HG02981 (cell line): ENCODE measurements at regions not wholly inside any gene's neighbourhood (a gene's known extent, or its start where the extent isn't known, plus 50 kb on each side); places are given as distances from the start of the nearest gene placed in this dataset.

ENCODE experiments used
- ATAC-seq: cut with Tn5 transposase; IDR thresholded peaks from one replicate; pipeline ENCODE4 v1.9.1; 2021; ENCODE audit warnings: mild to moderate bottlenecking, moderate library complexity; ENCODE audit not compliant: unreplicated experiment

GRCh38 chr18:76579301-76579695, 84.3 kb upstream of the ZNF516 start:
- ATAC-seq: no peak

DNA sequence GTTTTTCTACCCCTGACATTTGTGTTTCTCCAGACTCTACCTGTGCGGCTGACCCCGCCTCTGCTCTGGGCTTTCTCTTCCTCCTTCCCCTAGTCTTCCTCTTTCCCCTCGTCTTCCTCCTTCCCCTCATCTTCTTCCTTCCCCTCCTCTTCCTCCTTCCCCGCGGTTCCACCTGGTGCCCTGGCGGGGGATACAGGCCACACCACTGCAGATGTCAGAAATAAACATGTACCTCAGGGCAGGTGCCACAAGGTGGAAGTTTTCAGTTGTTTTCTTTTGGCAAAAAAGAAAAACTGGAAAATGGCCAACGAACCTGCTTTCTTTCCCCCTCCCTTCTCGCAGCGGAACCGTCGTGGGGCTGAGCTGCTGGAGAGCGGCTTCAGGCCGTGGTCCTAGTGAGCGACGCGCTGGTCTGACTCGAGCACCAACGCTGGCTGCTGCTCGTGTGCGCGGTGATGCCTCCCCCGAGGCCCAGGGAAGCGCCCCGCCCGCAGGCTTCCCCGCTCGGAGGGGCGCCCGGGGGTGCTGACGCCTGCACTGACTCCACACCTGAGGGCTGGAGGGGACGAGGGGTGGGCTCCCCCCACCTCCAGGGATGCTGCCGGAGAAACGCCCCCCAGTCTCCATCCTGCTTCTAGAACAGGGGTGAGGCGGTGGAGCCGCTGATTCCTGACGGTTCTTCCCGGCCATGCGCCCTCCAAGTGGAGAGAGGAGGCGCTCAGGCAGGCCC, 83.7 kb upstream of the ZNF516 start:
- no peak for ATAC-seq

DNA sequence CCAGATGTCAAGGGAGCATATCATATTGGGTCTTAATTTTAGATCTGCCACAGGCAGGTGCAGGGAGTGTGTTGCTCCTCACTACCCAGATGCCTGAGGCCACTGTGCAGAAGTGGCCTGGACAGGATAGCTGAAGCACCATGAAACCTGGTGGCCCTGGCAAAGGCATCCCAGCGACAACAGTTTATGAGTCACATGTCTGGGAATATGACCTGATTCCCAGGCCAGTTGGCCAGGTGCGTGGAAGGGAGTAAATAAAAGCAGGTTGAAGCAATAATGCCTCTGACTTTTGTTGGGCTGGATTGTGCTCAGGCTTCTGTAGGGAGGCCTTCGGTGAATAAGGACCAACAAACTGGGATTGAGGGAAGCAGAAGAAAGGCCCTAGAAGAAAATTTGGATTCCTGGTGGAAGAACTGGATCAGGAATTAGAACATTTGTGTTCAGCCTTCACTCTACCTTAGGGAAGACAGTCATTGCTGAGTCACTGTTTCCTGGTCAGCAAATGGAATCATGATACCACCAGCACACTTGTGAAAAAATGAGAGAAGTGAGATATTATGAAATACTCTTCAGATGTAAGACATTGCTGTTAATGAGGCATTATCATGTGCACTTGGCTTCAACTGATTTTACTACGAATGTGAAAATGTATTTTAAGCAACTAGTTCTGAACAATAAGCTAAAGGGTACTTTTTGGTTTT, 78.4 kb upstream of the ZNF516 start:
- ATAC-seq: no peak

DNA sequence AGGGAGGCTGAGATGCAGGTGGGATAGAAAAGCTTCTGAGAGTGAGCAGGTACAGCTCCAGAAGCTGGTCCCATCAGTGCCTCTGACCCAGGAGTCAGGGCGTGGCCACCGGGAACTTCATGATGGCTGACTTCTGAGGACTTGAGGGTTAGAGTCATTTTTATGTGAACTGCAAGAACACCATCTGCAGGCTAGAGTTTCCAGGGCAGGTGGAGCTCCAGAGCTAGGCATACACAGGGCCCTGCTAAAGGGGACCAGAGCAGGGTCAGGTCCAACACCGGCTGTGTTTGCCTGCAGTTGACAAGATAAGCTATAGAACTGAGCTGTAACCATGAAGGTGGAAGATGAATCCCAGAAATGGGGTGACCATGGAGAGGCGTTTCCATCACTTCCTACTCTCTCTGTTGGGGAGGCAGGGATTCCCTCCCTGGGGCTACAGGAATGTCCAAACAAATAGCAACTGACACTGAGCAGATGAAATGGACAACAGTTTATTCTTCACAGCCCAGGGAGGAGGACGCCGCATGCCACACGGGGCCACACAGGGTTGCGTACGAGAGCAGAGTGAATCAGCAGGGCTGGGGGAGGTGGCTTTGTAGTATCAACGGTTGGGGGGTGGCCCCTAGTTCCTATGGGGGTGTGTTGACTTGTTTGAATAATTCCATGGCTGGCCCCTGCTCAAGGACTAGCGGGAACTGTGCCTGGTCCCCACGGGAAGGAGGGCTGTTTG, 77.6 kb upstream of the ZNF516 start:
- no peak for ATAC-seq

DNA sequence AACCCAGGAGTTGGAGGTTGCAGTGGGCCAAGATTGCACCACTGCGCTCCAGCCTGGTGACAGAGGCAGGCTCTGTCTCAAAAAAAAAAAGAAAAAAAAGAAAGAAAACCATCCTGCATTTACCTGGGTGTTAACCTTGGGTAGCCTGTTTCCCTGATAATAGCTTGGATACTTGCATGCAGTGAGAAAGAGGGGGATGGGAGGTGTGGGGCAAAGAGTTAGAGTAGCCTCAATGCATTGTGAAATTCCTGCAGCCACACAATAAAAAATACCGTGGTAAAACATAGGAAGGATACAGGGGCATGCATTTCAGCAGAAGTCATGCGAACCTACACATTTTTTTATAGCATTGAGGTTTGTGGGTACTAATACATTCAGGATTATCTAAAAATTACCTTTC, 76.6 kb upstream of the ZNF516 start:
- ATAC-seq: no peak

GRCh38 chr18:76570856-76571255, 75.8 kb upstream of the ZNF516 start:
- no peak for ATAC-seq

- ATAC-seq: no peak
Measured at GRCh38 chr18:76569644-76570419, 74.8 kb upstream of the ZNF516 start.

DNA sequence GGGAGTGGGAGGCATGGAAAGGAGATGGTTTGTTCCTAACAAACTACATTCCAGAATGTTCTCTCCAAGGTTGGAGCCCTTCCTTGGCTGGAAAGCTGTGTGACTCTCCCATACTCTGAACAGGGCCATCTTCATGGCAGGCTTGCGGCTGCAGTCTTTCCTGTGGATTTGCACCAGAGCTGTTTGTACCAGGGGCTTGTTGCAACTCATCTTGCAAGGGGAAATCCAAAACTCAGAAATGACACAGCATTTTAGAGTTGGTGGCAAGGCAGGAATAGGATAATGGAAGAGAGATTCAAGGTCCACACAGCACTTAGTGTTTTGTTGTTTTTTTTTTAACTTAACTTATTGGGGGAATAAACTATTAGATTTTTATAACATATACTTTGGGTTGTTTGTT, 73.7 kb upstream of the ZNF516 start:
- no peak for ATAC-seq

GRCh38 chr18:76567835-76568445, 72.9 kb upstream of the ZNF516 start:
- ATAC-seq: no peak

DNA sequence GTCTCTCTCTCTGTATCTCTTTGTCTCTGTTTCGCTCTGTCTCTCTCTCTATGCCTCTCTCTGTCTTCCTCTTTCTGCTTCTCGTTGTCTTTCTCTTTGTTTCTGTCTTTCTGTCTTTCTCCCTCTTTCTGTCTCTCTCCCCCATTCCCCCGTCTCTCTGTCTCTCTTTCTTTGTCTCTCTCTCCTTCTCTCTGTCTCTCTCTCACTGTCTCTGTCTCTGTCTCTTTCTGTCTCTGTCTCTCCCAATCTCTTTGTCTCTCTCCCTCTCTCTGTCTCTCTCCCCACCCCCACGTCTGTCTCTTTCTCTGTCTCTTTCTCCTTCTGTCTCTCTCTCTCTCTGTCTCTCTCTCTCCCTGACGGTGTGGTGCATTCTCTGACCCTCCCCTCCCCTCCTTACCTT, 71.9 kb upstream of the ZNF516 start:
- ATAC-seq: no peak

GRCh38 chr18:76565238-76566173, 70.5 kb upstream of the ZNF516 start:
- ATAC-seq: no peak

DNA sequence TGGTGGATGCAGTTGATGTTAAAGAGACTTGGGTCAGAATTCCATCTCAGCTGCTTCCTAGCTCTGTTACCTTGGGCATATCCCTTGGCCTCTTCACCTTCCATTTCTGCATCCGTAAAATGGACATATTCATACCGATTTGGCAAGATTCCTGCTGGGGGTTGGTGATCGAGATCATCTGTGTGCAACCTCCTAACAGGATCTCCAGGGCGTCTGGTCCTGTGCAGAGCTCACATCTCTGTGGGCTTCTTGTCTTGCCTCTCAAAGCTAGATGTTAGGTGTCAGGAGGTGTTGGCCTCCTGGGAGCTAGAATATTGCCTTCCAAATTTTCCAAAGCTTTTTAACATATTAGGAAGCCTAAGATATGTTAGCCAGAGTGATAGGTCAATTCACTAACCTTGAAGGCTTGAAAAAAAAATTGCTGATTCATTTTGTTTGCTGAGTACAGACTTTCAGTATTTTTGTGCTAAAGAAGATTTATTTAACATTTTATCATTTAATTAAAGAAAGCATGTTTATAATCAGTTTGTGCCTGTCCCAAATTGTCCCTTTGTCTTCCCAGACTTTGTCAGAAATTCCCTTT, 69.7 kb upstream of the ZNF516 start:
- no peak for ATAC-seq

DNA sequence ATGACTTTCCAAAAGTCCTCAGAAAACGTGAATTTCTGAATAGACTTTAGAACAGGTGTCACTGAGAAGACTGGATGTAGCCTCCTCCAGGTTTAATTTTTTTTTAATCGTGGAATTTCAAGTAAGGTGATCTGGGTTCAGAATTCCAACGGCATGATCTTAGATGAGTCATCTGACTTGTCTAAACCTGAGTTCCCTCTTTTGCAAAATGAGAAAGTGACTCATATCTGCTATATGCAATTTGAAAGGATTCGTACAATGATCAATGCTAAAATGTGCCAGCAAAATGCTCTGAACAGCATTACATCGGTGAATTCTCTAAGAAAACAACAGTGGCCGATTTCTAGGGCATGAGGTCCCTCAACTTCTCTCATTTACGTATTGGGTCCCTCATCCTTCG, 69.1 kb upstream of the ZNF516 start:
- no peak for ATAC-seq

- no peak for ATAC-seq
Measured at GRCh38 chr18:76562286-76563122, 67.5 kb upstream of the ZNF516 start.

DNA sequence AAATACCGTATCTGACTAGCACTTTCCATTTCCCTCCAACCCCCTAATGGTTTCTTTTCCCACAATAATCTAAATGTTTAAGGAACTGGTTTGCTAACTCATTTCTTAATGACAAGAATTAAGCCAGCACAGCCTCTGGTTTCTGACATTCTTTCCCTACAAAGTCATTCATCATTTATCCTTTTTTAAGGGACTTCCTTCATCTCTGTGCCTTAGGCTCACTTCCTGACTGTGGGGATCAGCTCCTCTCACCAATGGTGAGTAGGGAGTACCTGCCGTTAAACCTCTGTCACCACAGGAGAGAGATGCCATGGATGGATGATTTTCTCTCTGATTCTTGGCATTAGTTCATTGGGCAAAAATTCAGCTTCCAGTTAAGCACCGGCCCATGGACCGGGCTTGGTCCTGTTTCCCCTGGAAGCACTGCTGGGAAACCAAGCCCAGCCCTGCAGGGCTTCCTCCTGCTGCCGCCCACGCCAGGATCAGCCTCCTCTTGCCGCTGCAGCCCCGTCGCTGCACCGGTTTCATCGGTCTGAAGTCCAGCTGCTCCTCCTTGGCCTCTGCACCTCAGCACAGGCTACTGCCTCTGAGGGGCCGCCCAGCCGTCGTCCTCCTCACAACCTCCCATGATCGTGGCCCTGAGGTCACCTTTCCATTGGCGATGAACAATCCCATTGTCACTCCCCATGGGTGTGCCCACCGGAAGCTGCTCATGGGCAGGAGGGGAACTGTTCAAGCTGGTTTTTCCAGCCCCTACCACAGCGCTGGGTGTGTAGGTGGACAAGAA, 64.0 kb upstream of the ZNF516 start:
- ATAC-seq: no peak

DNA sequence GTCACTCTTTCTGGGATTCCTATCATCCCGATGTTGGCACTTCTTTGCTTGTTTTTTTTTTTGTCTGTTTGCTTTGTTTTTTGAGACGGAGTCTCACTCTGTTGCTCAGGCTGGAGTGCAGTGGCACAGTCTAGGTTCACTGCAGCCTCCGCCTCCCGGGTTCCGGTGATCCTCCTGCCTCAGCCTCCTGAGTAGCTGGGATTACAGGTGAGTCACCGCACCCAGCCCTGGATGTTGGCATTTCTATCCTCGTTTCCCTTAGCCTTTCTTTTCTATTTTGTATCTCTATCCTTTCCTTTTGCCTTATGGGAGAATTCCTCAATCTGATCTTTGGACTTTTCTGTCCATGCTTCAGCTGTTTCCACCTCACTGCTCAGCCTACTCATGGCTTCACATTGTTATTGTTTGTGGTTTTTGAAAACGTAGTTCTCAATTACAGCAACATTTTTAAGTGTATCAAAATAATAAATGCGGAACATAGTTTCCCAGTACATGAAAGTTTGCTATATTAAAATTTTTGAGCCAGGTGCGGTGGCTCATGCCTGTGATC, 62.1 kb upstream of the ZNF516 start:
- ATAC-seq: no peak

GRCh38 chr18:76554547-76555222, 59.6 kb upstream of the ZNF516 start:
- no peak for ATAC-seq
